H1 (cell line): ENCODE measurements at regions not wholly inside any gene's neighbourhood (a gene's known extent, or its start where the extent isn't known, plus 50 kb on each side); places are given as distances from the start of the nearest gene placed in this dataset.

Experiments
- BRCA1 ChIP-seq: IDR thresholded peaks from 2 replicates; pipeline ENCODE4 v1.6.1; 2012; ENCODE audit warnings: low read depth, low read length, improper control_type of control experiment
- RXRA ChIP-seq: IDR thresholded peaks from 2 replicates; pipeline ENCODE4 v1.6.1; 2011; ENCODE audit warnings: low read depth, mild to moderate bottlenecking, low read length, moderate library complexity; ENCODE audit not compliant: insufficient read depth
- TCF12 ChIP-seq: IDR thresholded peaks from 2 replicates; pipeline ENCODE4 v1.6.1; 2011; ENCODE audit warnings: low read depth, mild to moderate bottlenecking, low read length

DNA sequence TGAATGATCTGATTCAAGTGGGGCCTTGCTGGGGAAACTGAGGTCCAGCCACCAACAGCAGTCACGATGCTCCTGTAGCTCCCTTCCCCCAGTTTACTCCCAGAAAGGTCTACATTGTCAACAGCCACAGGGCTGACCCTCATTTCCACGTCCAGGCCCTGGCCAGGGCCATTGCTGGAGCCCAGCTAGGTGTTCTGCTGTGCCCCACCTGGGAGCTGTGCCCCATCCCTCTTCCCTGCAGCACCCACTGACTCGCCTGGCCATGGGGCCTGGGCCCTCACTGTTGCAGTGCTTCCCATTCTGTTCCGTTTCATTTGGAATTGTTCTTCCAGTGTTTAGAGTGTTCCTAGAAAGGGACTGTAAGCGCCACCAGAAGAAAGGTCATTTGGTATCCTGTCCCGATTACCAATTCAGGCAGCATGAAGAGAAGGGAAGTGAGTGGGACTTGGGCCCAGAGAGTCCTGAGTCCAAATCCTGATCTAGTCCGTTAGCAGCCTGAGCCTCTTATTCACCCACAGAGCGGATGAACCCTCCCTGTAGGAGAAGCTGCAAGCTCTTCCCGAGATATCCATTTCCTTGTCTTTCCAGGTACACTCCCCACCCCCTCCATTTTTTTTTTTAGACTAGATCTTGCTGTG, 73.1 kb upstream of the HPCAL1 start (continued):
- TF ChIP-seq RXRA: no peak
- TF ChIP-seq BRCA1: no peak
- TF ChIP-seq TCF12: no peak
